GM12874 (cell line): ENCODE measurements at regions not wholly inside any gene's neighbourhood (a gene's known extent, or its start where the extent isn't known, plus 50 kb on each side); places are given as distances from the start of the nearest gene placed in this dataset.

Source experiments
- CTCF ChIP-seq: IDR thresholded peaks from 2 replicates; pipeline ENCODE4 v1.5.1; 2011; ENCODE audit warnings: low read depth, mild to moderate bottlenecking, control low read depth, low read length, moderate library complexity; ENCODE audit not compliant: insufficient read depth

- TF ChIP-seq CTCF, result no peak
These were observed 194.3 kb upstream of the MSX2 start for GRCh38 chr5:174529925-174530681.

- no peak for TF ChIP-seq CTCF
These were observed 192.6 kb upstream of the MSX2 start for GRCh38 chr5:174531782-174532191.

- no peak for TF ChIP-seq CTCF
These were observed 191.6 kb upstream of the MSX2 start for GRCh38 chr5:174532455-174533453.

- no peak for TF ChIP-seq CTCF
These were observed 190.6 kb upstream of the MSX2 start for GRCh38 chr5:174533751-174534241.

GRCh38 chr5:174535669-174536068, 188.7 kb upstream of the MSX2 start:
- no peak for TF ChIP-seq CTCF

GRCh38 chr5:174542037-174542436, 182.3 kb upstream of the MSX2 start:
- TF ChIP-seq CTCF, result no peak

- TF ChIP-seq CTCF, result no peak
These were observed 181.9 kb upstream of the MSX2 start for GRCh38 chr5:174542471-174542870.
